Mesenchymal stem cell (in vitro differentiated cells and primary cell): ENCODE measurements at regions not wholly inside any gene's neighbourhood (a gene's known extent, or its start where the extent isn't known, plus 50 kb on each side); places are given as distances from the start of the nearest gene placed in this dataset.

Experiments used
- DNase-seq: peaks from one replicate; pipeline ENCODE4 v3.0.0-alpha.2; 2013
- H2AFZ ChIP-seq: one replicate; pipeline ENCODE4 v1.6.1; 2013; ENCODE audit warnings: low read depth, mild to moderate bottlenecking, control low read depth, inconsistent platforms, low read length, moderate library complexity
- H2AK5ac ChIP-seq: 2 replicates; pipeline ENCODE4 v1.6.1; 2013; ENCODE audit warnings: low read length, moderate library complexity, mild to moderate bottlenecking, inconsistent platforms; ENCODE audit not compliant: severe bottlenecking
- H2BK120ac ChIP-seq: one replicate; pipeline ENCODE4 v1.6.1; 2013; ENCODE audit warnings: low read depth, mild to moderate bottlenecking, inconsistent platforms, low read length, moderate library complexity
- H2BK12ac ChIP-seq, 2 experiments: one replicate each; pipeline ENCODE4 v1.6.1; 2013; ENCODE audit warnings: inconsistent platforms in 2 of 2, low read length in 2 of 2, mild to moderate bottlenecking in 2 of 2, moderate library complexity in 2 of 2, control low read depth in 1 of 2
- H2BK15ac ChIP-seq: one replicate; pipeline ENCODE4 v1.6.1; 2013; ENCODE audit warnings: mild to moderate bottlenecking, low read depth, inconsistent platforms; ENCODE audit not compliant: poor library complexity, severe bottlenecking
- H2BK5ac ChIP-seq: 2 replicates; pipeline ENCODE4 v1.6.1; 2013; ENCODE audit warnings: low read depth, mild to moderate bottlenecking, low read length, control low read depth, inconsistent platforms; ENCODE audit not compliant: poor library complexity, severe bottlenecking
- H3K14ac ChIP-seq, 2 experiments: one replicate each; pipeline ENCODE4 v1.6.1; 2013; ENCODE audit warnings: inconsistent platforms in 2 of 2, low read length in 2 of 2, control low read depth in 1 of 2, mild to moderate bottlenecking in 1 of 2, moderate library complexity in 1 of 2
- H3K18ac ChIP-seq, 2 experiments: one replicate each; pipeline ENCODE4 v1.6.1; 2013; ENCODE audit warnings: inconsistent platforms in 2 of 2, low read length in 2 of 2, control low read depth in 1 of 2, low read depth in 1 of 2, mild to moderate bottlenecking in 1 of 2
- H3K23ac ChIP-seq, 2 experiments: one replicate each; pipeline ENCODE4 v1.6.1; 2013; ENCODE audit warnings: inconsistent platforms in 2 of 2, low read length in 2 of 2, mild to moderate bottlenecking in 2 of 2, moderate library complexity in 2 of 2, control low read depth in 1 of 2
- H3K27ac ChIP-seq: 2 replicates; pipeline ENCODE4 v1.5.1; 2013; ENCODE audit warnings: mild to moderate bottlenecking, moderate library complexity, low read length, control low read depth, inconsistent platforms; ENCODE audit not compliant: poor library complexity, severe bottlenecking
- H3K27me3 ChIP-seq, 2 experiments: 2 replicates each; pipeline versions ENCODE4 v1.6.1 to v1.7.0; 2013; ENCODE audit warnings: low read length in 2 of 2, mild to moderate bottlenecking in 2 of 2, moderate library complexity in 2 of 2, control low read depth in 1 of 2, inconsistent platforms in 1 of 2; ENCODE audit not compliant: control insufficient read depth in 1 of 2, insufficient read depth in 1 of 2
- H3K36me3 ChIP-seq, 2 experiments: 2 replicates each; pipeline versions ENCODE4 v1.6.1 to v1.7.0; 2013; ENCODE audit warnings: low read length in 2 of 2, control low read depth in 1 of 2, inconsistent platforms in 1 of 2, low read depth in 1 of 2, mild to moderate bottlenecking in 1 of 2; ENCODE audit not compliant: insufficient read depth in 2 of 2, control insufficient read depth in 1 of 2
- H3K4ac ChIP-seq, 2 experiments: one replicate each; pipeline ENCODE4 v1.6.1; 2013; ENCODE audit warnings: inconsistent platforms in 2 of 2, low read length in 2 of 2, mild to moderate bottlenecking in 2 of 2, moderate library complexity in 2 of 2, control low read depth in 1 of 2, low read depth in 1 of 2
- H3K4me1 ChIP-seq: 2 replicates; pipeline ENCODE4 v1.6.1; 2013; ENCODE audit warnings: low read depth, low read length, control low read depth; ENCODE audit not compliant: control insufficient read depth, insufficient read depth
- H3K4me2 ChIP-seq: 2 replicates; pipeline ENCODE4 v1.6.1; 2013; ENCODE audit warnings: low read length, mild to moderate bottlenecking, inconsistent platforms; ENCODE audit not compliant: poor library complexity, severe bottlenecking
- H3K4me3 ChIP-seq, 2 experiments: 2 replicates each; pipeline versions ENCODE4 v1.5.1 to v1.7.0; 2013; ENCODE audit warnings: low read length in 2 of 2, mild to moderate bottlenecking in 2 of 2, control low read depth in 1 of 2, low read depth in 1 of 2; ENCODE audit not compliant: insufficient read depth in 1 of 2
- H3K79me1 ChIP-seq: replicated peaks from 2 replicates; pipeline ENCODE4 v1.6.1; 2013; ENCODE audit warnings: mild to moderate bottlenecking, control low read depth, low read length, inconsistent platforms; ENCODE audit not compliant: poor library complexity, severe bottlenecking
- H3K9ac ChIP-seq: 2 replicates; pipeline ENCODE4 v1.7.0; 2013; ENCODE audit warnings: mild to moderate bottlenecking, low read length, moderate library complexity
- H3K9me3 ChIP-seq: 2 replicates; pipeline ENCODE4 v1.7.0; 2013; ENCODE audit warnings: mild to moderate bottlenecking, low read length; ENCODE audit not compliant: control insufficient read depth
- H4K8ac ChIP-seq: one replicate; pipeline ENCODE4 v1.6.1; 2013; ENCODE audit warnings: inconsistent platforms, mild to moderate bottlenecking, low read length, moderate library complexity
- H4K91ac ChIP-seq: one replicate; pipeline ENCODE4 v1.6.1; 2013; ENCODE audit warnings: mild to moderate bottlenecking, low read length, inconsistent platforms
- WGBS: methylation state at CpG from one replicate; pipeline ENCODE4 v1.1.7; 2013; ENCODE audit warnings: mixed read lengths; 5-methylcytosine and 5-hydroxymethylcytosine counted together

GRCh38 chrX:35046660-35047296, 104.2 kb downstream of the FAM47B start:
- H4K8ac ChIP-seq = no peak overlapping the region
- no peak overlapping the region for H2BK12ac ChIP-seq
- no peak overlapping the region for H3K4ac ChIP-seq
- no peak overlapping the region for H3K4me2 ChIP-seq
- no peak overlapping the region for H3K18ac ChIP-seq
- H2BK15ac ChIP-seq = no peak overlapping the region
- no peak overlapping the region for H3K9ac ChIP-seq
- 50% methylated on average over 3 of the region's 4 CpGs for WGBS
- no peaks in the 10 kb centered on the region for H3K4me1 ChIP-seq
- no peaks in the 10 kb centered on the region for H3K27me3 ChIP-seq
- H2BK5ac ChIP-seq = no peak overlapping the region
- H3K79me1 ChIP-seq = no peaks in the 10 kb centered on the region
- H3K9me3 ChIP-seq = no peaks in the 10 kb centered on the region
- H4K91ac ChIP-seq = no peak overlapping the region
- no peak overlapping the region for H3K23ac ChIP-seq
- no peak overlapping the region for H2AK5ac ChIP-seq
- H3K4me3 ChIP-seq = no peak overlapping the region
- H3K27ac ChIP-seq = no peak overlapping the region
- H2AFZ ChIP-seq = no peak overlapping the region
- H3K14ac ChIP-seq = no peak overlapping the region
- no peaks in the 10 kb centered on the region for H3K36me3 ChIP-seq
- no peak overlapping the region for H2BK120ac ChIP-seq
- DNase-seq = peak; percentile 20

- Histone ChIP-seq H2BK15ac (no peak overlapping the region), H2AK5ac (no peak overlapping the region), H3K4me2 (no peak overlapping the region), H3K27me3 (no peaks in the 10 kb centered on the region), H2BK12ac (no peak overlapping the region), H3K9ac (no peak overlapping the region), H3K4me3 (no peak overlapping the region), H2AFZ (no peak overlapping the region), H4K91ac (no peak overlapping the region), H4K8ac (no peak overlapping the region), H2BK120ac (no peak overlapping the region), H3K4ac (no peak overlapping the region), H3K14ac (no peak overlapping the region), H3K18ac (no peak overlapping the region), H3K36me3 (no peaks in the 10 kb centered on the region), H3K27ac (no peak overlapping the region), H2BK5ac (no peak overlapping the region), H3K79me1 (no peaks in the 10 kb centered on the region), H3K23ac (no peak overlapping the region), H3K4me1 (no peaks in the 10 kb centered on the region), H3K9me3 (peaks cover 3% of the 10 kb centered on the region)
- DNase-seq = no peak
- 84% methylated on average over 1 of the region's 1 CpG for WGBS
Observed at GRCh38 chrX:35076061-35076460, 133.5 kb downstream of the FAM47B start.

GRCh38 chrX:35090801-35091200, 148.2 kb downstream of the FAM47B start:
- Histone ChIP-seq H2AK5ac (no peak overlapping the region), H2BK120ac (no peak overlapping the region)

GRCh38 chrX:35098419-35098818, 155.8 kb downstream of the FAM47B start:
- Histone ChIP-seq H2AFZ (no peak overlapping the region), H3K23ac (no peak overlapping the region), H4K8ac (no peak overlapping the region), H3K4ac (no peak overlapping the region), H2BK120ac (no peak overlapping the region), H2BK12ac (no peak overlapping the region), H3K36me3 (no peaks in the 10 kb centered on the region), H3K27ac (no peak overlapping the region), H3K27me3 (no peaks in the 10 kb centered on the region), H3K18ac (no peak overlapping the region), H3K4me1 (no peaks in the 10 kb centered on the region), H3K9me3 (no peaks in the 10 kb centered on the region), H3K4me2 (no peak overlapping the region), H3K79me1 (no peaks in the 10 kb centered on the region), H3K4me3 (no peak overlapping the region), H3K9ac (no peak overlapping the region), H2BK5ac (no peak overlapping the region), H2BK15ac (no peak overlapping the region), H2AK5ac (no peak overlapping the region), H4K91ac (no peak overlapping the region), H3K14ac (no peak overlapping the region)
- no peak for DNase-seq

More at GRCh38 chrX:35090801-35091200, 148.2 kb downstream of the FAM47B start:
- Histone ChIP-seq H3K9ac (no peak overlapping the region), H3K27me3 (no peaks in the 10 kb centered on the region), H4K91ac (no peak overlapping the region), H2BK12ac (no peak overlapping the region), H3K4me2 (no peak overlapping the region), H2BK15ac (no peak overlapping the region), H2BK5ac (no peak overlapping the region), H3K4ac (no peak overlapping the region), H3K36me3 (no peaks in the 10 kb centered on the region), H3K27ac (no peak overlapping the region), H3K9me3 (no peaks in the 10 kb centered on the region), H3K79me1 (no peaks in the 10 kb centered on the region), H2AFZ (no peak overlapping the region), H3K18ac (no peak overlapping the region), H3K4me1 (no peaks in the 10 kb centered on the region), H3K23ac (no peak overlapping the region), H4K8ac (no peak overlapping the region), H3K14ac (no peak overlapping the region), H3K4me3 (no peak overlapping the region)
- peak; percentile 6 for DNase-seq
